HG03575 (cell line): ENCODE measurements at regions not wholly inside any gene's neighbourhood (a gene's known extent, or its start where the extent isn't known, plus 50 kb on each side); places are given as distances from the start of the nearest gene placed in this dataset.
"Not testable (repeated sequence)": the region's sequence is repeated elsewhere in the genome, so short reads cannot be mapped to it uniquely, and the experiment has no call there.

Source experiments
- ATAC-seq: cut with Tn5 transposase; IDR thresholded peaks from one replicate; pipeline ENCODE4 v1.9.1; 2021; ENCODE audit not compliant: unreplicated experiment, insufficient number of reproducible peaks, low FRiP score; ENCODE audit errors: extremely low read depth

DNA sequence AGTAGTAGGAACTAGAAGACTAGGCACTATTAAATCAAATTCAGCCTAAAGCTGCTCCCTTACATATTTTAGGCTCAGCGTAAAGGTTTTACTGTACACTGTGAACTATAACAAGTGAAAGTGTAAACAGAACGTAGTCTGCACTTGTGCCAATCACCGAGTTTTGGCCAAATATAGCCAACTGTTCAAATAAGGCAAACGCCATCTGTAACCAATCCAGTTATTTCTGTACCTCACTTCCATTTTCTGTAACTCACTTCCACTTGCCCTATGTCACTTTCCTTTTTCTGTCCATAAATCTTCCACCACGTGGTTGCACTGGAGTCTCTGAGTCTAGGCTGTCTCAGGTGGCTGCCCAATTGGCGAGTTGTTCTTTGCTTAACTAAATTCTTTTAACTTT, 2132.2 kb downstream of the LRRC4C start:
- no peak for ATAC-seq

- not testable (repeated sequence) for ATAC-seq
Measured at GRCh38 chr11:39311888-39312287, 2147.6 kb downstream of the LRRC4C start.

- no peak for ATAC-seq
Measured at GRCh38 chr11:39304586-39304985, 2154.9 kb downstream of the LRRC4C start.

DNA sequence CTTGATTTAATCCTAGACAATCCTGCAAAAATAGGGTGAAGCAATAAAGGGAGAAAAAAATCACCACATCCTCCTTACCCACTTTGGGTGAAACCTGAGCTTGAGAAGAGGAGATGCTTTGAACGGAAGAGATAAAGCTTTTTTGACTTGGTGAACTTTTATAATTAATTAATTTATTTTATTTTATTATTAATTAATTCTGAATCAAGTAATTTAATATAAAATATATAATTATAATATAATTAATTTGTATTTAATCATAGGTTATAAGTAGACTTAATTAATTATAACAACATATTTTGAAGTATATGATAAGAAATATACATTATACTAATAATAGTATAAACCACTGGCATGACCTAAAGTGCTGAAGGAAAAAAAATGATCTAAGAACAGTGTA, 2164.8 kb downstream of the LRRC4C start:
- no peak for ATAC-seq

GRCh38 chr11:39288011-39288410, 2171.4 kb downstream of the LRRC4C start:
- no peak for ATAC-seq

DNA sequence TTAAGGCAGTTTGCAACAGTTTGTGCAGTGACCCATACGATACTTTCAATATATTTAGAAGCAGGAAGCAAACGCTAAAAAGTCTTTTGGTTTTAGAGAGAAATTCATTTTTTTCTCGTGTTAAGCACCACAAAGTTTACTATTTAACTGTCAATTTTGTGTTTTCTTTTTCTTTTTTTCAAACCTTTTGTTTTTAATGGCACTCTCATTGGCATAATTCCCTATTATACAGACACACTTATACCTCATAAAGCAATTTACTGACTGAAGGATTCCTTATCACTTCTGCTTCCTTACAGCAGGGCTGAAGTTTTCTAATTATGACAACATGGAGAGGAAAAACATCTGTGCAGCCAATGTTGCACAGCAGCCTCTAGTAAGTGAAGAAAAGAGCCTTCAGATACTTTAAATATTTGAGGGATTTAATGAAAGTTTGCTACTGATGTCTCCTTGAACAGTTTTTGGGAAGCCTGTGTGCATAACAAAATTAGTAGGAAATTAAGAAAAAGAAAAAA, 2191.2 kb downstream of the LRRC4C start:
- no peak for ATAC-seq

- ATAC-seq = no peak
Measured at GRCh38 chr11:39255648-39256047, 2203.8 kb downstream of the LRRC4C start.

DNA sequence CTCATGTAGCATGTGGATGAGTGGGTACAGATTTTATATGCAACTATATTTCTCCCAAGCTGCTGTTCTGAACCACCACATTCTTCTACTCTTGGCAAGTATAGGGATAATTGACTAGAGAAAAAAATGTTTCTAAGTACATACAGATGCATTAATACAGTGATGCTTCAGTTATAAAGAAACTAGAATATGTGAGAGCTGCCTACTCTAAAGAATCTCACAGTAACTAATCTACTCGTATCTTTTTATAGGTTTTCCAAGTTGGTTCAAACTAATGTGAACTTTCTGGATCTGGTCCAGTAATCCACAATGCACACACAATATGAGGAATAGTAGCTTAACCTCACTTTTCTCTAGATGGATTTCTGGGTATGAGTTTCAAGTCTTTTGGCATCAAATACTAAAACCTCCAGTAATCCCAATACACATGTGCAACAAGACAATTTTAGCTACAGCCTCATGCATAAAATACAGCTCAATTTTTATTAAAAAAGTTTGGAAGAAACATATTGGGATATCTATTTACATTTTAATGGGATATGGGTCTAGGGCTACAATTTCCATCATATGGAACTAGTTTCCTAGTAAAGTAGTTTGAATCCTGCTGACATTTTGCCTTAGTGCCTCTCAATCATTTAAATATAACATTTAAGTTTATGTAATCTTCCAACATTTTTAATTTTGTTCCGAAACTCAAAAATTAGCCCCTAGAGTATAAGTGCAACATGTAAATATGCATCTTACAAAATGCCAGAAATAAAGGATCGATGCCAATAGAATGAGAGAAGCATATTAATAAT, 2209.7 kb downstream of the LRRC4C start:
- ATAC-seq = no peak

DNA sequence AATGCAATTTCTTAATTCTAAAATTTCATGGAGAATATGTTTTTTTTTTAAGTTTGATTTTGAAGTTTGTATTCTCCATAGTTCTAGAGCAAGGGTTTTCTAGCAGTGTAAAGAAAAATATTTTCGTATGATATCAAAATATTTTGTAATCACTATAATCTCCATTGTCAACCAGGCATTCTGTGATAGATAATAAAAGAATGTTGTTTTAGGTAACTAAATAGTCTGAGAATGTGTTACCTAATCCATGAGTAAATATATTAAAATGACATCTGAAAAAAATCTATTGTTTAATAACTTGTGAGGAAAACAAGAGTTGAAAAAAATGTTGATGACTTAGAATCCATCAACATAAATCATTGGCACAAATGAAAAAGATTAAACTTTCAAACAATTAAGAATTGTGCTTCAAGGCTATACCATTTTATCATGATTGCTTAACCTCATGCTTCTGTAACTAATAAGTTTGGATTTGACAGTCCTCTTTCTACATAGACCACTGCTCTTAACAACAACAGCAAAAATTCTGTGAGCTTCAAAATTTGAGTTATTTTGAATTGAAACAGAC, 2211.8 kb downstream of the LRRC4C start:
- no peak for ATAC-seq

DNA sequence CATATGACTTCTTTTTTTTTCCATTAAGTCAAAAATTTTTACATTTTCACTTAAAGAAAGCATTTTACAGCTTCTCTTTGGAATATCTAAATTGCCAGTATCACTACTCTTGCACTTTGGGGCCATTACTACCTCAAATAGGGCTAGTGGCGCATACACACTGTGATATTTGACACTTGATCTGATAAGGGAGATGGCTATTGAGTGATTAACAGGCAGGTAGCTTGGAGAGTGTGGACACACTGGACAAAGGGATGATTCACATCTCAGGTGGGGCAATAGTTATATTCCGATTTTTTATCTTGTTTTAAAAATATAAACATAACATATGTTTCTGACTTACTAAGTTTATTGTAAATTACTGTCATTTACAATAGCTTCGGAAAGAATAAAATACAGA, 2219.9 kb downstream of the LRRC4C start:
- no peak for ATAC-seq

DNA sequence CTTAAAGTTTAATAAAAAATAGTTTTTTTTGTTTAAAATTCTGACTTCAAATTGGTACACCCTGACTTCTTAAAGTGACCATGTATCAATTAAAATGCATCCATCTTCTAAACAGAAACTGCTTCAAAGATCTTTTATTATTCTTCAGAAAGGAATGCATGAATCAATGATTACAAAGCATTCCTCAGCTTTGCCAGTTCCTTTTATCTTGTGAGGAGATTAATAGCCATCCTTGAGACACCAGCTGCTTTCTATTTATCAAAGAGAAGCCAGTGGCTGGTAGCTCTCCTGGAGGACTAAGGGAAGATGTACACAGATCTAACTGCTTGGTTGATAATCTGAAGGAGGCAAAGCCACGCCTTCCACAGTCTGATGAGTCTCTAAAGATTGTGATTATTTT, 2222.5 kb downstream of the LRRC4C start:
- no peak for ATAC-seq

- ATAC-seq = no peak
Measured at GRCh38 chr11:39221550-39222138, 2237.8 kb downstream of the LRRC4C start.

GRCh38 chr11:39220501-39221230, 2238.8 kb downstream of the LRRC4C start:
- ATAC-seq = no peak

GRCh38 chr11:39220069-39220468, 2239.4 kb downstream of the LRRC4C start:
- no peak for ATAC-seq

GRCh38 chr11:39209981-39210380, 2249.5 kb downstream of the LRRC4C start:
- ATAC-seq = no peak

- ATAC-seq = no peak
Measured at GRCh38 chr11:39205236-39205995, 2254.0 kb downstream of the LRRC4C start.

DNA sequence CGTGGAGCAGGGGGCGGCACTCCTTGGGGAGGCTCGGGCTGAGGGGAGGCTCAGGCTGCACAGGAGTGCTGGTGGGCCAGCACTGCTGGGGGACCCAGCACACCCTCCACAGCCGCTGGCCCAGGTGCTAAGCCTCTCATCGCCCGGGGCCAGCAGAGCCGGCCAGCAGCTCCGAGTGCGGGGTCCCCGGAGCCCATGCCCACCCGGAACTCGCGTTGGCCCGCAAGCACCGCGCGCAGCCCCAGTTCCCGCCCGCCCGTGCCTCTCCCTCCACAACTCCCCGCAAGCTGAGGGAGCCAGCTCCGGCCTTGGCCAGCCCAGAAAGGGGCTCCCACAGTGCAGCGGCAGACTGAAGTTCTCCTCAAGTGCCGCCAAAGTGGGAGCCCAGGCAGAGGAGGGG, 2266.8 kb downstream of the LRRC4C start:
- no peak for ATAC-seq

- no peak for ATAC-seq
Measured at GRCh38 chr11:39190751-39191150, 2268.7 kb downstream of the LRRC4C start.

- no peak for ATAC-seq
Measured at GRCh38 chr11:39177678-39178077, 2281.8 kb downstream of the LRRC4C start.
